Endothelial cell (in vitro differentiated cells): ENCODE measurements at regions not wholly inside any gene's neighbourhood (a gene's known extent, or its start where the extent isn't known, plus 50 kb on each side); places are given as distances from the start of the nearest gene placed in this dataset.

Experiments
- DNase-seq: peaks from one replicate; pipeline ENCODE4 v3.0.0; 2021; ENCODE audit warnings: low spot score
- H3K27ac Mint-ChIP-seq: one replicate; pipeline ENCODE4 v1.8.0; 2021; ENCODE audit warnings: mixed read lengths, inconsistent platforms; ENCODE audit not compliant: unreplicated experiment
- H3K27me3 Mint-ChIP-seq: one replicate; pipeline ENCODE4 v1.8.0; 2021; ENCODE audit warnings: mild to moderate bottlenecking, moderate library complexity, mixed read lengths, inconsistent platforms; ENCODE audit not compliant: unreplicated experiment
- H3K36me3 Mint-ChIP-seq: one replicate; pipeline ENCODE4 v1.8.0; 2021; ENCODE audit warnings: mild to moderate bottlenecking, low read depth, mixed read lengths, inconsistent platforms; ENCODE audit not compliant: unreplicated experiment
- H3K4me1 Mint-ChIP-seq: one replicate; pipeline ENCODE4 v1.8.0; 2021; ENCODE audit warnings: mild to moderate bottlenecking, mixed read lengths, inconsistent platforms; ENCODE audit not compliant: unreplicated experiment
- H3K4me3 Mint-ChIP-seq: one replicate; pipeline ENCODE4 v1.8.0; 2021; ENCODE audit warnings: mild to moderate bottlenecking, mixed read lengths, inconsistent platforms; ENCODE audit not compliant: unreplicated experiment
- H3K9me3 Mint-ChIP-seq: one replicate; pipeline ENCODE4 v1.8.0; 2021; ENCODE audit warnings: mixed read lengths, inconsistent platforms; ENCODE audit not compliant: unreplicated experiment
- TF ChIP-seq, protein P1 (sequence below): fragments of 200-600 bp; sonication (generic); IDR thresholded peaks from one replicate; pipeline ENCODE4 v1.5.0; 2021; ENCODE audit warnings: antibody characterized with exemption; ENCODE audit not compliant: unreplicated experiment

DNA sequence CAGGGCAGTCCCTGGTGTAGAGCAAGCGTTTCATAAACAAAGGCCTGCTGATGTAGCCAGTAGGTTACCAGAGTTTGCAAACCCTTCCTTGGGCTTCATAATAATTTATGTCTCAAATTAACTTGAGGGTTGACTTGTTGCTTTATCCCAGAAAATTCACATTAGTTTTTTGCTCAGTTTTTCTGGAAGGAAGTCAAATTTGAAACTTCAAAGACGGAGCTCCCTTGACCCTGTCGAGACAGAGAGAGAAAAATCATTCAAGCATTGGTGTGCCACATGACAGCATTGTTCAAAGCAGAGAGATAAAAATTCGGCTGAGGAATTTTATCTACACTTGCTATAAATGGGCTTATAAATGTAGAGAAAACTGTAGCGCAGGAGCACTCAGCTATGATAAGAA is 627.7 kb downstream of the TNS3 start:
- H3K36me3 Mint-ChIP-seq: no peaks in the 10 kb centered on the region
- no peak for DNase-seq
- H3K27me3 Mint-ChIP-seq: no peaks in the 10 kb centered on the region
- no peaks in the 10 kb centered on the region for H3K9me3 Mint-ChIP-seq
- no peak overlapping the region for H3K4me3 Mint-ChIP-seq
- no peaks in the 10 kb centered on the region for H3K4me1 Mint-ChIP-seq
- no peak overlapping the region for H3K27ac Mint-ChIP-seq
- TF ChIP-seq, protein P1, sequence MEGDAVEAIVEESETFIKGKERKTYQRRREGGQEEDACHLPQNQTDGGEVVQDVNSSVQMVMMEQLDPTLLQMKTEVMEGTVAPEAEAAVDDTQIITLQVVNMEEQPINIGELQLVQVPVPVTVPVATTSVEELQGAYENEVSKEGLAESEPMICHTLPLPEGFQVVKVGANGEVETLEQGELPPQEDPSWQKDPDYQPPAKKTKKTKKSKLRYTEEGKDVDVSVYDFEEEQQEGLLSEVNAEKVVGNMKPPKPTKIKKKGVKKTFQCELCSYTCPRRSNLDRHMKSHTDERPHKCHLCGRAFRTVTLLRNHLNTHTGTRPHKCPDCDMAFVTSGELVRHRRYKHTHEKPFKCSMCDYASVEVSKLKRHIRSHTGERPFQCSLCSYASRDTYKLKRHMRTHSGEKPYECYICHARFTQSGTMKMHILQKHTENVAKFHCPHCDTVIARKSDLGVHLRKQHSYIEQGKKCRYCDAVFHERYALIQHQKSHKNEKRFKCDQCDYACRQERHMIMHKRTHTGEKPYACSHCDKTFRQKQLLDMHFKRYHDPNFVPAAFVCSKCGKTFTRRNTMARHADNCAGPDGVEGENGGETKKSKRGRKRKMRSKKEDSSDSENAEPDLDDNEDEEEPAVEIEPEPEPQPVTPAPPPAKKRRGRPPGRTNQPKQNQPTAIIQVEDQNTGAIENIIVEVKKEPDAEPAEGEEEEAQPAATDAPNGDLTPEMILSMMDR: no peak

DNA sequence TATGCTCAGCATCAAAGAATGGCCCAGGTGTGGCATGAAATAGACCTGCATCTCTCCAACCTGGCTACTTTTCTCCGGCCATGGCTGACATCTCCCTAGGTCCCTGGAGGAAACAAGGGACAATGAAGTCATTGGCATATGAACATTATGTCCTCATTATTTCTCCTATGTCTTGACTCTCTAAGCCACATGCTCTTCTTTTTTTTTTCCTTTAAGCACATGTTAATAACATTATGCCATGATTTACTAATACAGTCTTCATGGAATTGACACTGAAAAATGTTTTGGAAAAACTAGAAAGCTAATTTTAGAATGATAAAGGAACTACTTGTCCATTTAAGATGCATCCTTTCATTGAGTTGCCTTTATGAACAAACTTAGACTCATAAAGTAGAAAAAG is 628.9 kb downstream of the TNS3 start:
- no peak overlapping the region for H3K4me3 Mint-ChIP-seq
- no peak overlapping the region for H3K27ac Mint-ChIP-seq
- no peaks in the 10 kb centered on the region for H3K36me3 Mint-ChIP-seq
- TF ChIP-seq, protein P1: no peak
- no peaks in the 10 kb centered on the region for H3K9me3 Mint-ChIP-seq
- no peaks in the 10 kb centered on the region for H3K27me3 Mint-ChIP-seq
- no peak for DNase-seq
- H3K4me1 Mint-ChIP-seq: no peaks in the 10 kb centered on the region

DNA sequence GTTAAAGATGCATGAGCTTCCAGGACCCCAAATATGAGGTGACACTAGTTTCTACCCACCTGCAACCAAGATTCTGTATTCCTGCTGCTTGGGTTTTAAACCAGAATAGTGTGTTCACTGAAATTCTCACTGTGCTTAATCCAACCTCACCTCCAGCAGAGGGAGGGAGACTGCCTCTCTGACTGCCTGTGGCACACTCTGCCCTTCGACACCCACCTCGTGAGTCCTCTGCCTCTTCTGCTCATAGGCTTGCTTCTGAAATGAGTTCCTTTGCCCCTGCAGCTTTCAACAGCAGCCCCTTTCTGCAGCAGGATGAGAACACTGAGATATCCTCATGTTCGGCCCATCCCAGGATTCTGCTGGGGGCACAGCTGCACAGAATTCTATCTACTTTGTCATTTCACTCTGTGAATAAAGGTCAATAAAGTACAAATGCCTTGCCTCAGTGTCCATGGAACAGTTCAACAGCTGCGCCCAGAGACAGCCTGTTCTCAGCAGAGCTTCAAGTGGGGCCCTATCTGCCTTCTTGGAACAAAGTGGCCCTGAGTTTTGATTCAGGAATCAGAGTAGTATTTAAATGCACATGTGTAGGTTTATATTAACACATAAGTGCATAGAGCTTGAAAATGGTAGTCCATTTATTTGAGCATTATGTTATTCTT is 632.5 kb downstream of the TNS3 start:
- Mint-ChIP-seq H3K4me1 (no peaks in the 10 kb centered on the region), H3K4me3 (no peak overlapping the region), H3K36me3 (no peaks in the 10 kb centered on the region), H3K27ac (no peak overlapping the region), H3K9me3 (no peaks in the 10 kb centered on the region), H3K27me3 (peaks cover 5% of the 10 kb centered on the region)
- DNase-seq: no peak
- TF ChIP-seq, protein P1: no peak

- TF ChIP-seq, protein P1: no peak
- H3K27me3 Mint-ChIP-seq: peaks cover 5% of the 10 kb centered on the region
- no peaks in the 10 kb centered on the region for H3K36me3 Mint-ChIP-seq
- H3K4me1 Mint-ChIP-seq: no peaks in the 10 kb centered on the region
- H3K4me3 Mint-ChIP-seq: no peak overlapping the region
- DNase-seq: no peak
- H3K27ac Mint-ChIP-seq: no peak overlapping the region
- H3K9me3 Mint-ChIP-seq: no peaks in the 10 kb centered on the region
Measured at GRCh38 chr7:46948716-46949115, 633.2 kb downstream of the TNS3 start.

DNA sequence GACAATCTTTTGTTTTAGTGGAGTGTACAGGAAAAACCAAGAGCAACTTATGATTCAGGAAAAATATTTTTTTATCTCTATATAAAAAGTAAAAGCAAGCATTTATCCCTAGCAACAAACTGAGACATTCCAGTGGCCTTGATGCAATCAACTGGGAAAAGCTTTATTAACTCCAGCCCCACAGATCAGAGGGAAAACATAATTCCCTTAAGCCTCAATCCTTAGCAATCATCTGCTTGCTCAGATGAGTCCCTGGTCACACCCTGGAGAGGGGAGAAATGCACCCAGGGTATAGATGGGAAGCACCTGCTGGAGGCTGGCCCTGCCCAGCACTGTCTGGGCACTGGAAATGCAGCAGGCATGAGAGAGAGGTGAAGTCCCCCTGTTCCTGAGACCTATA is 636.6 kb downstream of the TNS3 start:
- Mint-ChIP-seq H3K4me3 (no peak overlapping the region), H3K36me3 (no peaks in the 10 kb centered on the region), H3K27me3 (peaks cover 6% of the 10 kb centered on the region), H3K9me3 (no peaks in the 10 kb centered on the region), H3K27ac (no peak overlapping the region), H3K4me1 (no peaks in the 10 kb centered on the region)
- TF ChIP-seq, protein P1: no peak
- no peak for DNase-seq
